ENCODE measurements at regions not wholly inside any gene's neighbourhood (a gene's known extent, or its start where the extent isn't known, plus 50 kb on each side); places are given as distances from the start of the nearest gene placed in this dataset.

DNA sequence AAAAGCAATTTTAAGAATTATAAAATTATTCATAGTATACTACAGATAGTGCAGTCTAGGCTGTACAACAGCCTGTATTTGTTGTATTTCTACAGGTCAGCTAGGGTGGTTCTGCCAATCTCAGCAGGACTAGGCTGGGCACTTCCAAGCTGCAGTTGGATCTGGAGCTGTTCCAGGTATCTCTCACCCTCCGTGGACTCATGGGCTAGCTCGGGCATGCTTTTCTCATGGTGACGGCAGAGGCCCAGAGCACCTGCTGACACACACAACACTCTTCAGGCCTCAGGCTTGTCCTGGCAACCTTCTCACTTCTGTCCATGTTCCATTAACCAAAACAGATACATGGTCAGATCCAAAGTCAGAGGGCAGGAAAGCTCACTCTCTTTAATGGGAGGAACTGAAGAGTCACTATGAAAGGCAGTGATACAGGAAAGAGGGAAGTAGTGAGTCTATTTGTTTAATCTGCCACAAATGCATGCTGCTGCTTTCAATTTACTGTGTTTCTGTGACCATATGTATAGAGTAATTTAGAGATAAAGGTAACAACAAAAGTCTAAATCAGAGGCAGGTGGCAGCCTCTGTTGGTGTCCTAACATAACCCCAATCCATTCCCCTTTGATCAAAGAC lies 462.4 kb upstream of the ACVR2A start:
- TF ChIP-seq, protein P1, sequence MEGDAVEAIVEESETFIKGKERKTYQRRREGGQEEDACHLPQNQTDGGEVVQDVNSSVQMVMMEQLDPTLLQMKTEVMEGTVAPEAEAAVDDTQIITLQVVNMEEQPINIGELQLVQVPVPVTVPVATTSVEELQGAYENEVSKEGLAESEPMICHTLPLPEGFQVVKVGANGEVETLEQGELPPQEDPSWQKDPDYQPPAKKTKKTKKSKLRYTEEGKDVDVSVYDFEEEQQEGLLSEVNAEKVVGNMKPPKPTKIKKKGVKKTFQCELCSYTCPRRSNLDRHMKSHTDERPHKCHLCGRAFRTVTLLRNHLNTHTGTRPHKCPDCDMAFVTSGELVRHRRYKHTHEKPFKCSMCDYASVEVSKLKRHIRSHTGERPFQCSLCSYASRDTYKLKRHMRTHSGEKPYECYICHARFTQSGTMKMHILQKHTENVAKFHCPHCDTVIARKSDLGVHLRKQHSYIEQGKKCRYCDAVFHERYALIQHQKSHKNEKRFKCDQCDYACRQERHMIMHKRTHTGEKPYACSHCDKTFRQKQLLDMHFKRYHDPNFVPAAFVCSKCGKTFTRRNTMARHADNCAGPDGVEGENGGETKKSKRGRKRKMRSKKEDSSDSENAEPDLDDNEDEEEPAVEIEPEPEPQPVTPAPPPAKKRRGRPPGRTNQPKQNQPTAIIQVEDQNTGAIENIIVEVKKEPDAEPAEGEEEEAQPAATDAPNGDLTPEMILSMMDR (IDR thresholded peaks at IDR 0.05; ENCODE audit: extremely low read depth, insufficient read depth, missing control alignments): no peak
- no peak for DNase-seq (ENCODE audit: low spot score)
- in situ Hi-C loops (cut with MboI; ENCODE audit: low pct_unique_long_range_greater_than_20kb, low sequenced_read_pairs, unreplicated experiment): no loop called here

DNA sequence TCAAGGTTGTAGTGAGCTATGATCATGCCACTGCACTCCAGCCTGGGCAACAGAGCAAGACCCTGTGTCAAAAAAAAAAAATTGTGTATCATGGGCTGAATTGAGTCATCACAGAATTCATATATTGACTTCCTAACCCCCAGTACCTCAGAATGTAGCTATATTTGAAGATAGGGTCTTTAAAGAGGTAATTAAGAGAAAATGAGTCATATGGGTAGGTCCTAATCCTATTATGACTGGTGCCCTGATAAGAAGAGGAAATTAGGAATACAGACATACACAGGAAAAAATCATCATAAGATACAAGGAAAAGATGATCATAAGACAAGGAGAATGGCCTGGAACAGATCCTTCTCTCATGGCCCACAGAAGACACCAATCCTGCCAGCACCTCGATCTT lies 466.4 kb upstream of the ACVR2A start:
- in situ Hi-C loops (cut with MboI; ENCODE audit: low pct_unique_long_range_greater_than_20kb, low sequenced_read_pairs, unreplicated experiment): no loop called here
- TF ChIP-seq, protein P1 (IDR thresholded peaks at IDR 0.05; ENCODE audit: extremely low read depth, insufficient read depth, missing control alignments): no peak
- DNase-seq (ENCODE audit: low spot score): no peak

DNA sequence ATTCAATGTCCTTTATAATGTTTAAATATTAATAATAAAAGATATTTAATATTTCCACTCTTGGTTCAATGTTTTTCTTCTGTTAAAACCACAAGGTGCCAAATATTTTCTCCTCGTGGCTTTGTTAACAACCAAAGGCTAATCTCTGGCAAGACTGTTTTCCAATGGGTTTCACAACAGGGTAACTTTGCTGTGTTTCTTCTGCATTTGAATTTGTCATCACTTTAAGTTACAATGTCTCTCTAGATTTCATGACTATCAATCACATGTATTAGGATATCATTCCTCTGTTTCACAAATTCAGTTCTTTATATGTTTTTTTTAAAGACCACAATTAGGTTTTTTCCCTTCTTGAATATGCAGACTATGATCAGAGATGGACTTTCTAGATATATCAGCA lies 469.8 kb upstream of the ACVR2A start:
- TF ChIP-seq, protein P1 (IDR thresholded peaks at IDR 0.05; ENCODE audit: extremely low read depth, insufficient read depth, missing control alignments): no peak
- in situ Hi-C loops (cut with MboI; ENCODE audit: low pct_unique_long_range_greater_than_20kb, low sequenced_read_pairs, unreplicated experiment): no loop called here
- DNase-seq (ENCODE audit: low spot score): no peak

DNA sequence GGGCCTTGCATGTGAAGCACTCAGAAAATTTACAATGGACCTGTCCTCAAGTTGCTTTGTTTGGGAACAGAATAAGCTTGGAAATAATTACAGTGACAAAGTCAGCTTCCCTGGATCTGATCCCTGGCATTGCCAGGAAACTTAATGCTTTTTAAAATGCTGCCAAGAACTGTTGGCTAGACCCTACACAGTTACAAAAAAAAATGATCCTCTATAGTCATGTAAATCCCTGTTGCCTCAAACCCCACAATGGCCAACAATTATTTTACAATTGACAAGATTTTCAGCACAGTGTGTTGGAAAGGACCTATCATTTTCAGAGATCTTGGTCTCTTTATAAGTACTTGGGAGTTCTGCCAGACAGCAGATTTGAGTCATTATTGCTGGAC lies 470.4 kb upstream of the ACVR2A start:
- DNase-seq (ENCODE audit: low spot score): no peak
- in situ Hi-C loops (cut with MboI; ENCODE audit: low pct_unique_long_range_greater_than_20kb, low sequenced_read_pairs, unreplicated experiment): loop anchor here (25.0 kb wide), 1 partner anchor 538 kb away; no protein-coding TSS in a partner anchor
- TF ChIP-seq, protein P1 (IDR thresholded peaks at IDR 0.05; ENCODE audit: extremely low read depth, insufficient read depth, missing control alignments): no peak

DNA sequence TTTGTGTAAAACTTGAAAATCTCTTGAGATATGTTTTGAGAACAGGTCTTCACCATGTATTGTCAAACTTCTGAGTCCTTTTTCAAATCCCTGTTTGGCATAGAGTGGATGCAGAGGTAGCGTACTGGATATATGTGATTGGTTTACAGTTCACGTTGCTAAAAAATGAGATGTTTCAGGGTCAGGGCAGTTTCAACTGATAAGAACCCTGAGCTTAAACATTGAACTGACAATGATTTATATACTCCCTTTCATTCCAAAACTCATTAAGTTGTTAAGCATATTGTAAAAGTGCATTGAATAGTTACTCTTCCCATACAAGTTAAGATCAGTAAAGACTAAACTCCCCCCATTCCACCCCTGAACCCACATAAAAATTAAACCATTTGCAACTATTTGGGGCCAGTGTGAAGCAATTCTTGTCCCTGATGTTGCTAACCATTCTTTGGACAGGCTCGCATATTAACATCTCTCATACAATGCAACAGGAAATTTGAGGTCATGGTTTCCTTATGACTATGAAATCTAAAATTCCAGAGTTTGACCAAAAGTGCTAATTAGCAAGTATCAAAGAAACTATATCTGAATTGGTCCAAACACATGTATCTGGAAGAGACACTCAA lies 470.9 kb upstream of the ACVR2A start:
- in situ Hi-C loops (cut with MboI; ENCODE audit: low pct_unique_long_range_greater_than_20kb, low sequenced_read_pairs, unreplicated experiment): loop anchor here (25.0 kb wide), 1 partner anchor 538 kb away; no protein-coding TSS in a partner anchor
- no peak for DNase-seq (ENCODE audit: low spot score)
- TF ChIP-seq, protein P1 (IDR thresholded peaks at IDR 0.05; ENCODE audit: extremely low read depth, insufficient read depth, missing control alignments): no peak

DNA sequence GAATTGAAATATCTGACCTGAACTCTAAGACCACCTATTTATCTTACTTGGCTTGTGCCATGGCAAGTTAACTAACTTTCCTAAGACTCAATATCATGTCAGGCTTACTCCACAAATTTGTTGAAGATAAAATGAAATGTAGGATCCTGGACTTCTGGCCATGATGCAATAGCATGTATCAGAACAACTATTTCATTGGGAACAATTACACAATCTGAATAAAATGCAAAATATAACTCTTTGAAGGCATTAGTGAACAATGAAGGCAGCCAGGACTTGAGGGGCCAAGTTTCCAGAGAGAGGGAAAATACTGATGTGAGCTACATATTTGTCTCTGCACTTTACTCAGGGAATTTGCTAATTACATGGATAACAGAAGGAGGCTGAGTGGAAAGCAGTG lies 476.5 kb upstream of the ACVR2A start:
- in situ Hi-C loops (cut with MboI; ENCODE audit: low pct_unique_long_range_greater_than_20kb, low sequenced_read_pairs, unreplicated experiment): loop anchor here (25.0 kb wide), 1 partner anchor 544 kb away; no protein-coding TSS in a partner anchor
- TF ChIP-seq, protein P1 (IDR thresholded peaks at IDR 0.05; ENCODE audit: extremely low read depth, insufficient read depth, missing control alignments): no peak
- no peak for DNase-seq (ENCODE audit: low spot score)

Measured in GM13977 (cell line).